IPS-11a (cell line): ENCODE measurements at regions not wholly inside any gene's neighbourhood (a gene's known extent, or its start where the extent isn't known, plus 50 kb on each side); places are given as distances from the start of the nearest gene placed in this dataset.

Experiments used
- H3K4me3 ChIP-seq: one replicate; pipeline ENCODE4 v1.5.1; 2013; ENCODE audit warnings: low read depth, low read length, control low read depth

DNA sequence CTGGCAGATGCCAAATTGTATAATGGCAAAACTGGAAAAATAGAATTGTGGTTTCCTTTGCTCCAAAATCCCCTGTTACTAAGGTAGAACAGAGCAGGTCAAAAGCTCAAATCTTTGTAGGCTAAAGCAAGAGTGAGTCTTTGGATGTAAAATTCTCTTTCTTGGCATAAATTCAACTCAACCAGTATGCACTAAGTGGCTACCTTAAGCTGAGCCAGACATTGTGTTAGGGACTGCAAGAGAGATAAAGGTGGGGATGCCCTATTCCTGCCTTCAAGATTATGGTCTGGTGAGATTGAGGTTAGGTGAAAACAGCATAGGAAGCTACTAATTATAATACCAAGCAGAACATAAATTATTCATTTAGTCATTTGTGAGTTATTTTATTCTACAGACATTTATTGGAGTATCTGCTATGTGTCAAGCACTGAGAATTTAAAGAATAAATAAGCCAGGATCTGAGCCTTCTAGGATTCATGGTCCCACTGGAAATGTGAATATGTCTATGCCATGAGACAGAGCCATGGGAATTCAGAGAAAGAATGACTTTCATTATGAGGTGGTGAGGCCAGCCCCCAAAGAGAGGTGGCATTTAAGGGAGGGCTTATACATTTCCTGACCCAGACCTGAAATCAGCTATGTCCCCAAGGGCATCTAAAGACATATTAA lies 198.0 kb upstream of the NCKAP5 start:
- H3K4me3 ChIP-seq, result no peak overlapping the region

DNA sequence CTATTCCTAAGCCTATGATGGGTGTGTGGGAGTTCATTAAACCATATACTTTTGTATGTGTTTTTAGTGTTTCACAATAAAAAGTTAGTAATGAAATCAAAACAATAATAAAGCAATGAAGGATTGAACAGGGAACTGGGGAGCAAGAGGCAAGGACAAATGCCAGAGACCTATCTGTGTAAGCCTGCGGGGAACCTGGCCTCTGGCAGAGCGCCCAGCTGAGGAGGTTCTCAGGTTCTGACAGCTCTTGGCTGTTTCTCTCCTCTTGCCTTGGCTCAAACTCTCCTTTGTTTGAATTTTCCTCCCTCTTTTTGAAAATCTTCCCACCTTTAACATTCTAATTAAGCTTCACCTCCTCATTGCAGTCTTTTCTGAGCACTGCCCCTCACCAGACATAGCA lies 200.0 kb upstream of the NCKAP5 start:
- no peak overlapping the region for H3K4me3 ChIP-seq

DNA sequence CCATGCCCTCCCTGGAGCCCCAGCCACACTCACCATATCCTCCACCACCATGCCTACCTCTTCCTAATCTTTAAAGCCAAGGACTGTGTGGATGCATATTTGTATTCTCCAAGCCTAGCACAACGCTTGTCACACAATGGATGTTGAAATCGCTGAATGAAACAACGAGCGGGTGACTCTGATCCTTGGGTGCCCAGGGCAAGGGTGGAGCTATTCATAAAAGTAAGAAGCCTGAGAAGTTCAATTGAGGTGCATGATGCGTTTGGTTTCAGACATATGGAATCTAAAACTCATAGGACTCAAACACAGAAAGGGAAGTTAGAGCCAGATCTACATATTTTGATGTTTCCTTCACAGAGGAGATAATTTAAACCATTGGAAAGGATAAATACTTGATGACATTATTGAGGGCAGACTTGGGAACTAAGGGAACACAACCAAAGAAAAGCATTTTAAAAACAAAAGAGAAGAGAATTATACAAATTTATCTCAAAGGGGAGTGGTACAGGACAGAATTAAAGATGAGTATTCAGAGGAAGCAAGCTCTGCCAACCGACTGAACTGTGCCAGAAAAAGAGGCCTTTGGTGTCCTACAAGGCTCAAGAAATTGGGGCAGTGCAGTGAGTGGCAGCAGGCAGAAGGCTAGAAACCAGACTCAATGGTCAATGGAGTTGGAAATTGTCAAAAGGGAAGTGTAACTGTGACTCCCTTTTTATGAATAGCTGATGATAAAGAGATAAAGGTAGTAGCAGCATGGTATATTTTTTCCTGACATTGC lies 200.6 kb upstream of the NCKAP5 start:
- no peak overlapping the region for H3K4me3 ChIP-seq

DNA sequence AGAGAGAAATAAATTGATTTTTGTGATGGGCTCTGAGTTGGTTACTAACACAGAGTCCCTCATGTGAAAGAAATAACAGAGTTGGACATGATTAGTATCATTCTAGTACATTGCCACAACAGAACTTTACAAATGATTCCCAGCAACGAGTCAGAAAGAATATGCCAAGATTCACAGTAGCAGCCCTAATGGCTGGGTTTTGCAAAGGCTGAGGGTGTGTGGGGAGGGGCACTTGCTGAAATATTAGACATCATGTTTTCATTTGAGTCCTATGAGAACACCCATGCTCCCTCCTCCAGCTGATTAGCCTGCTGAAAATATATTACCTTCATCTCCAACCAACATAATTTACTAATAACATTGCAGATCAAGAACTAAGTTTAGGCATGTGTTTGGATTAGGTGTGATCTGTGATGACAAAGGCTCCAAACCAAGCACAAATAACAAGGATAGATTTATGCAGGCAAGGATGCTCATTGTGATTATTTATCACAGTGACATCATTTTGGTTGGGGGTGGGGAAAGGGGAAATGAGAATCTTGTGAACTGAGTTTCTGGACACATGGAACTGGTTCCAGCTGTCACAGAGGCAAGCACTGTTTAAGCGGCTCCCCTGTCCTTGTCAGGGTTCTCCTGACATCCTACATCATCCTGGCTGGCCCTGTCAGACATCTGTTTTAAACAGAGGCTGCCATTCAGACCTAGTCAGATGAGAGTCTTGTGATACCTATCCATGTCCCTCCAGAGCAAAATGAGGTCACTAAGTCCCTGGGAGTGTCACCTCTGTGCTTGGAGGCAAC lies 205.8 kb upstream of the NCKAP5 start:
- H3K4me3 ChIP-seq, result no peak overlapping the region

DNA sequence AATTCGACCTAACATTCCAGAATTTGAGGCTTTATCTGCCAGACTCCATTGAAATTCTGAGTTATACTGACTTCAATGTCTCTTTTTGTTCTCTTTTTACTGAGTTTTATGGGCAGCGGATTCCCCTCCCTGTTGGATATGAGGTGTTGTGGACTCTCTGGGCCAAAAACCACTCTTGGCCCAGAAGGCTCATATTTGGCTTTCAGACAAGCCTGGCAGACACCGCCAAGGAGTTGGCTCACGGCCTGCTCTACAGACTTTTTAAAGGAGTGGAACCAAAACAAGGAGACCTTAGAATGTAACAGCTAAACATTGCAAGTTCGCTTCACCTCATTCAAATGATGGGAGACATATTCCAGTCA lies 206.4 kb upstream of the NCKAP5 start:
- no peak overlapping the region for H3K4me3 ChIP-seq

DNA sequence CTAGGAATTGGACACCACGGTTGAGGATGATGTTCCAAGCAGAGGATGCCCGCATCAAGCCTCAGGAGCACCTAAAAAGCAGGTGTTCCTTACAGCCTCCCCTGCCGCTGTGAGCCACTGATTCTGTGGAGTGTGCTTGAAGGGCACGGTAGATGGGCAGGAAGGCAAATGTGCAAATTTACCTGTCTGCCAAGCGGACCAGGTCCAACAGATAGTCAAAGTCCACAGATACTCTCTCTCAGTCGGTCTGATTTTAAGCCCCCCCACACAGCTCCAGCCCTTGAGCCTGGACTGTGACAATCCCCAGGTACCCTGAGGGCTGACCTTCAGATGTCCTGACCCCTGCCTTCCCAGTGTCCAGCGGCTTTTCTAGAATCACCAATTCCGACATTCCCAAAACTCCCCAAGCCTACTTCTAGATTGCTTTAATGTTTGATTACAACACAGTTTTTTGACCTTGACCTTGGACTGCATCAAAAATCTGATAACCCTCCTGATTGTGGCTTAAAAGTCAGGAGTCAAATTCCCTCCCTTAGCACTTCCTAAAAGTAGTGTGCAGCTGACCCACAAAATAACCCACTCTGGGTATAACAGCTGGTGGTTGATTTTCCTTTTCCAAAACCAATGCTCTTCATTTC lies 208.8 kb upstream of the NCKAP5 start:
- no peak overlapping the region for H3K4me3 ChIP-seq

DNA sequence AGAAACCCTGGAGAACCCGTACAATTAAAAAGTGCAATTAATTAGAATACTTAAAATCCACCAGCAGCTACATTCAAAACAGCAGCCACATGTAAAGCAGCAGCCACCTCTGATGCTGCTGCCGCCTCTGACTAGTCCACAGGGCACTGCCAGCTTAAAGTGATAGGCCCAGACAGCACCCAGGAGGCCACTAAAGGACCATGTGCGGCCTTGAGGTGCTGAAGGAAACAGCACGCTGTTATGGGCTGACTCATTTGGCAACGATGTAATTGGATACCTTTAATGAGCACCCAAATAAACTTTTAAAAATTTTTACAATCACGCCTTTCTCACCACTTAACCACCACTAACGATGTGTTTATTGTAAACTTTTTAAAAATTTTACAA lies 209.3 kb upstream of the NCKAP5 start:
- H3K4me3 ChIP-seq, result no peak overlapping the region

DNA sequence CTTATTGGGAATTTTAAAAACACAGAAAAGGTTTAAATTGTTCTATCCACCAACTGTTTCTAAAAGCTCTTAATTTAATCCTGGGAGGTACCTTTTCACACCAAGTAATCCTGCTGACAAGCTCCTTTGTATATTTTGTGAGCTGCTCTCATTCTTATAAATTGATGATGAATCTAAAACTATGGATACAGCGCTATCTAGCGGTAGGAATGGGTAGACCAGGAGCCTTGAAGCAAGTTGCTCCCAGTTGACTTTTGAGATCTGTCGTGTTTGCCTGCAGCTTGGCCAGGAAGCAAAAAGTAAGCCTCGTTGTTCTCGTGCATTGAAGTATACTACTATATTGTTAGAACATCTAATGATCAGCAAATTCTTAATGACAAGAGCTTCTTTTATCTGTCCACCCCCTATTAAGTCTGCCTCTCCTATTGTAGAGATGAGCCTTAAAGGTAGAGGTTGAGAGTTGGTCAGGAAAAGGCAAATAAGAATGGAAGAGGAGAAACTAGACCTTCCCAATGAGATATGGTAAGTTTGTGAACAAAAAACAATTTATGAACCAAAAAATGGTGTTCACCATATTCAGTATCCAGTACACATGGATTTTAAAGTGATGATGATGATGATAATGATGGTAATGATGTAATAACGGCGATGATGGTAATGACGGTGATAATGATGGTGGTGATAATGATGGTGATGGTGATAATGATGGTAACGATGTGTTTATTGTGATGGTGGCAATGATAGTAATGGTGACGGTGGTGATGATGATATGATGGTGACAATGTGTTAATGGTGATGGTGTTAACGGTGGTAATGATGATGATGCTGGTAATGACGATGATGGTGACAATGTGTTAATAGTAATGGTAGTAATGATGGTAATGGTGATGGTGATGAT lies 212.1 kb upstream of the NCKAP5 start:
- H3K4me3 ChIP-seq, result no peak overlapping the region

DNA sequence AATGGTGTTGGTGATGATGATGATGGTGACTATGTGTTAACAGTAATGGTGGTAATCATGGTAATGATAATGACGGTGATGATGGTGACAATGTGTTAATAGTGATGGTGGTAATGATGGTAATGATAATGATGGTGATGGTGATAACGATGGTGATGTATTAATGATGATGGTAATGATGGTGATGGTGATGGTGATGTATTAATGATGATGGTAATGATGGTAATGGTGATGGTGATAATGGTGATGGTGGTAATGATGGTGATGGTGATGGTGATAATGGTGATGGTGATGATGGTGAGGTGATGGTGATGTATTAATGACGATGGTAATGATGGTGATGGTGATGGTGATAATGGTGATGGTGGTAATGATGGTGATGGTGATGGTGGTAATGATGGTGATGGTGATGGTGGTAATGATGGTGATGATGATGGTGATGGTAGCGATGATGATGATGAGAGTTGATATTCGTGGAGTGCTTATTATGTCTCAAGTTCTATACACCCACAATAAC lies 212.8 kb upstream of the NCKAP5 start:
- no peak overlapping the region for H3K4me3 ChIP-seq

DNA sequence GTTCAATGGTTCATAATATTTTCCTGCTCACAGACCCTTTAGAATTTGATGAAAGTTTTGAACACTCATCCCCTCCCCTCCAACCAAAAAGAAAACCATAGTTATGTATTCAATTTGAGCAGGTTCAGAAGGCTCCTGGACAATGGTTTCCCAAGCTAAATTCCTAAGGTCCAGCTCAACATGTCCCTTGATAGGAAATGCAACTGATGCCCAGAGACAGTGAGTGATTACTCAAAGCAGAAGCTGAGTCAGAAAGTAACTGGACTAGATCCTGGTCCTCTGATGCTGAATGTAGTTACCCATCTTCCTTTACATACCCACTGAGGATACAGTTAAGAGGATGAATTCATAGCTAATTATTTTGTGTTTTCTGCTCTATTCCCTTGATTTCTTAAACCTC lies 218.9 kb upstream of the NCKAP5 start:
- H3K4me3 ChIP-seq, result no peak overlapping the region

DNA sequence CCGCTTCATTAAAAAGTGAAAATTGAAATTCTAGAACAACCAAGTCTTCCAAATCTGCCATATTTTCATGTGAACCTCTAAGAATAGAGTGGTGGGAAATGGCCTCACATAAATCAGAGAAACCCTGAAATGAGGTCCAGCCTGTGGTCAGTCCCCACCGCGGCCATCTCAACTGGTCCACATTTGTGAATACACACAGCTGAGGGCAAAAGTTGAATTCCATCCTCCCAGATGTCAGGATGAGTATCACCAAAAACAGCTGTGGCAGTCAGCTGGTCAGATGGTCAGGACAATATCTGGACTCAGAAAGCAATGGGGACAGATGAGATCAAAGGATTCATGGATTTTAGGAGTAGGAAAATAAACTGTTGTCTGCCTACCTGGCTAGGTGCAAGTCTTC lies 219.4 kb upstream of the NCKAP5 start:
- H3K4me3 ChIP-seq, result no peak overlapping the region

DNA sequence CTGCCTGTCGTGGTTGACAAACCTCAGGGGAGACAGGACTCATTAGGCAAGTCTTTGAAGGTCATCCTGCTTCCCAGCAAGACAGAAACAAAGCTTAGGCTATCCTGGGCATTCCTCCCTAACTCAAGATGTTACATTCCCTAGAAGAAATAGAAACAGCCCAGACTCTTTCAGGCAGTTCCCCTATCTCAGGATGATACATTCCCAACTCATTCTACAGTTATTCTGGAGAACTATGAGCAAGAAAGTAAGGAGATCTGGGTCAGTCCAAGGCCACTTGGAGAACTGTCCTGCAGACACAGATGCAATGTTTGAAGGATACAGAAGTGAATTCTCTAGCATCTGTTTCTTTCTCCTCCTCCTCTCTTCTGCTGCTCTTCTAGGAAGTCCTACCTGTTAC lies 220.1 kb upstream of the NCKAP5 start:
- no peak overlapping the region for H3K4me3 ChIP-seq

DNA sequence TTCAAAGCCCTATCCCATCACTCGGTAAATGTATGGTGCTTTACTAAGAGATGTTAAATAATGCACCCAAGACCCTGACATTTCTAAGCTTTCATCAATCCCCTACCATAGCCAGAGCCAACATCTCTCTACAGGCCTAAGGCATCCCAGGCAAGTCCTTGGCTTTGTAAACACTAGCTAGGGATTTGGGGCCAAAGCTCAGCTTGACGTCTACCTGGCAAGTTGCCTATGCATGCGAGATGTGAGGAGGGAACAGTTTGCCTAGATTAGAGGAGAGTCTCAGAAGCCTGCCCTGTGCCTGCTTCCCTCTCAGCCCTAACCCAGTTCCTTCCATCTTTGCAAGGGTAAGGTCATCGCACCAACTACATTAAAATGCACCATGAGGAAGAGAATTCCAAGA lies 221.5 kb upstream of the NCKAP5 start:
- H3K4me3 ChIP-seq, result no peak overlapping the region

DNA sequence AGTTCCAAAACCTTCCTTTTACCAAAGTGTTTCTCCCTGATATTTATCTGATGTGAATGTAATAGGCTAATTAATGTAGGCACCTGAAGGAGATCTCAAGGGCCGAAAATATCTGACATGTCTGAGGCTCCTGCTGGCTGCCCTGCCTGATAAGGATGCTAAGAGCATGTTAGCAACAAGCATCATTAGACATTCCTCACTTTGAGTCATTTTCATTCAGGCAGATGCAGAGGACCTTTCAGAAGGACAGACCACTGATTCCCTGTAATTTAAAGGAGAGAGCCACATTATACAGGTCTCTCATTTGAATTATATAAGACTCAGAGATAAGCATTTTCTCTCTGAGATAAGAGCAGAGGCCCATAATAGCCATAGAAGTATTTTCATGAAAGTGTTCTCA lies 222.4 kb upstream of the NCKAP5 start:
- no peak overlapping the region for H3K4me3 ChIP-seq

DNA sequence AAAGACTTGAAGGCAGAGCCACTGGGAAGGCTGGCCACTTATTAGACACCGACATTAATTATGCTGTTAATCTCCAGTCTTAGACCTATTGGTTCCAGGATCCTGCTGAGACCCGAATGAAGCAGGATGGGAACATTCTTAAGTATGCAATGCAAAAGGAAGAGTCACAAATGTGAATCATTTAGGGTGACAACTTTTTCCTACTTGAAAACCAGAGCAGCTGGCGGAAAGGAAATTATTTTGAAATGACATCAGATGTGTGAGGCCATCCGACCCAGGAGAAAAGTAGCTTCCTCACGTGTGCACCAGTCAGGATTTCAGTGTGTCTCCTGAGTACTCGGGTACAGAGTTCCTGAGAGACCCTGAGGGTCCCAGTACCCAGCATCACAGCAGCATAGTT lies 222.9 kb upstream of the NCKAP5 start:
- no peak overlapping the region for H3K4me3 ChIP-seq

DNA sequence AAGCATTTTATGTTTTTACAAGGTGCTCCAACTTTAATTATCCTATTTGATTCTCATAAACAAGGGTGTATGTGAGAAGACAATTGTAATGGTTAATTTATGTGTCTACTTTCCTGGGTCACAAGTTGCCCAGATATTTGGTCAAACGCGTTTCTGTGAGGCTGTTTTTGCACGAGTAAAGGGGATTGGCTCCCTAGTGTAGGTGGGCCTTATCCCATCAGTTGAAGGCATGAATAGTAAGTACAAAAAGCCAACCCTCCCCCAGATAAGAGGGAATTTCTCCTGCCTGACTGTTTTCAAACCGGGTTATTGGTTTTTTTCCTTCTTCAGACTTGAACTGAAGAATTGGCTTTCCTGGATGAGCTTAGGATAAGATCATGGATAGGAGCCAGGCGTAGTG lies 224.0 kb upstream of the NCKAP5 start:
- H3K4me3 ChIP-seq, result no peak overlapping the region

DNA sequence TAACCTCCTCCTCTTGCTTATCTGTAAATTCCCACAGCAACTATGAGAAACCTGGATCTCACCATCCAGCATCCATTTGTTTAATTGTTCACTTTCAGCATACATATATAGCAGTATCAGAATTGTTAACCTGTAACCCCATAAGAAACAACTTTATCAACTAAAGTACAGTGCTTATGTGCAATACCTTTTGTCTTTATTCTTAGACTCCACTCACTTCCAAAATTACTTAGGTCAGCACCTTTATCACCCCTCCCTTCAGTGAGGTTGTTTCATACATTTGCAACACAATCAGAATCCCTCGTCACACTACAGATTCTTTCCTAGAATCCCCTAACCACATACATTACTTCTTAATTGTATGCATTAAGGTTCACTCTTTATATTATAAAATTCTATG lies 225.9 kb upstream of the NCKAP5 start:
- H3K4me3 ChIP-seq, result no peak overlapping the region

DNA sequence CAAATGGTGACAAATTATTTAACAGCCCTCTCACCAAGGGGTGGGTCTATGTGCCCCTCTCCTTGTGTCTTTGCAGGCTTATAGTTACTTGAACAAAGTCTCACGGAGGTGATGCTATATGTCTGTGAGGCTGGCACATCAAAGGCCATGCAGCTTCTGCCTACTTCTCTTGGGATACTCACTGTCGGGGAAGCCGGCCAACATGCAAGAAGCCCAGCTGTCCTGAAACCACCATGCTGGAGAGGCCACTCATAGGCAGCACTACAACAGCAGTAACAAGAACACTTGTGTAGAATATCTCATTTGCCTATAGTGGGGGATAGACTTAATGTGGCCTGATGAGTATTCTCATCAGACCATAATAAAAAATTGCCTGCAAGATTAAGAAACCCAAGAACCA lies 233.7 kb upstream of the NCKAP5 start:
- no peak overlapping the region for H3K4me3 ChIP-seq

DNA sequence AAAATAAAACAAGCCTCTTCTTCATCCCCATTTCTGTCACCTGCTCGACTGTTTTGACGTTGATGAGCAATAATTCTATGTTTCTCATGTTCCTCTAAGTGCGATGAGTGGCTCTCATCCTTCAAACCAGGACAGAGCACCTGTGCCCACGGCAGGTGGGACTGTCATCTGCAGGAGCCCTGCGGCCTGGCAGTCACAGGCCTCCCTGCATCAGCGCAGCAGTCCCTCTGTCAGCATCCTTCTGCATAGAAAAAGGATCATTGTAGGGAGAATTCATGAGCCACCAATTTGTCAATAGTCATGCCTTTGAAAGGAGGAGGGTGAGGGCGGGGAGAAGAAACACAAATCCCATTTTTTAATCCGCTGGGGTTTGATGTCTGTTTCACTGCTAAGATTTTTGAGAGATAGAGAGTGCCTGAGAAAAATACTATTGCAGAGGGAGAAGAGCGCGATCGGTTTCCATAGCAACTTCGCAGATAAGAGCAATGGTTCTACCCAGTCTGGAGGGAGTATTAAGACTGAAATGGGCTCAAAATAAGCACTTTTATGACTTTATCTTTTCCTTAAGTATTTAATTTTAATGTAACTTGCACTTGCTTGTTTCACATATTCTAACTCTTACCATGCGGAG lies 234.3 kb upstream of the NCKAP5 start:
- H3K4me3 ChIP-seq, result no peak overlapping the region

DNA sequence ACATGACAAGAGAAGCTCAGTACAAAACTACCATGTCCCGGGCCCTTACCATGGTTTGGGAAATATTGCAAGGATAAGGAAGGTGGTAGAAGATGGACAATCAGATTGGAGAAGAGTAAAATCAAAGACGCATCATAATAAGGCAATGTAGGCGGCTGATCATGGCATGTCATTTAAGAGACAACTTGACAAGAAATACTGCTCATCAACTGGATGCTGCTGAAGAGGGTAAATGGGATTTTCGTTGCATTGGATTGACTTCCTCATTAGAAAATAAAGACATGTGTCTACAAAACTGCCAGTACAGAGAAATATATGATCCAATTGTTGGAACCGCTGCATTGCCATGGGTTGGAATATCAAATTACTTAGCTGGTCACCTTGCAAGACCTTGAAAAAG lies 238.3 kb upstream of the NCKAP5 start:
- H3K4me3 ChIP-seq, result no peak overlapping the region
